Muscle of leg (tissue), 3 donors: ENCODE measurements at regions not wholly inside any gene's neighbourhood (a gene's known extent, or its start where the extent isn't known, plus 50 kb on each side); places are given as distances from the start of the nearest gene placed in this dataset.
"Not testable (repeated sequence)": the region's sequence is repeated elsewhere in the genome, so short reads cannot be mapped to it uniquely, and the experiment has no call there.

Experiments
- DNase-seq: peaks from one replicate; pipeline ENCODE4 v3.0.0; 2013
- H3K27ac ChIP-seq: one replicate; pipeline ENCODE4 v1.5.1; 2013; ENCODE audit warnings: mild to moderate bottlenecking, low read length, control low read depth
- H3K27me3 ChIP-seq: one replicate; pipeline ENCODE4 v1.6.1; 2013; ENCODE audit warnings: low read length; ENCODE audit not compliant: control insufficient read depth, insufficient read depth
- H3K36me3 ChIP-seq: one replicate; pipeline ENCODE4 v1.6.1; 2013; ENCODE audit warnings: low read length; ENCODE audit not compliant: control insufficient read depth, insufficient read depth
- H3K4me1 ChIP-seq: one replicate; pipeline ENCODE4 v1.6.1; 2013; ENCODE audit warnings: low read length; ENCODE audit not compliant: control insufficient read depth, insufficient read depth
- H3K4me3 ChIP-seq: one replicate; pipeline ENCODE4 v1.5.1; 2013; ENCODE audit warnings: low read length, control low read depth
- H3K9me3 ChIP-seq: replicated peaks from 2 replicates; pipeline ENCODE4 v1.6.1; 2013; ENCODE audit warnings: low read depth, low read length; ENCODE audit not compliant: control insufficient read depth
- WGBS: methylation state at CpG from one replicate; pipeline ENCODE4 v1.1.5; 2013; ENCODE audit warnings: missing lambda C conversion rate; ENCODE audit not compliant: insufficient coverage; 5-methylcytosine and 5-hydroxymethylcytosine counted together

DNA sequence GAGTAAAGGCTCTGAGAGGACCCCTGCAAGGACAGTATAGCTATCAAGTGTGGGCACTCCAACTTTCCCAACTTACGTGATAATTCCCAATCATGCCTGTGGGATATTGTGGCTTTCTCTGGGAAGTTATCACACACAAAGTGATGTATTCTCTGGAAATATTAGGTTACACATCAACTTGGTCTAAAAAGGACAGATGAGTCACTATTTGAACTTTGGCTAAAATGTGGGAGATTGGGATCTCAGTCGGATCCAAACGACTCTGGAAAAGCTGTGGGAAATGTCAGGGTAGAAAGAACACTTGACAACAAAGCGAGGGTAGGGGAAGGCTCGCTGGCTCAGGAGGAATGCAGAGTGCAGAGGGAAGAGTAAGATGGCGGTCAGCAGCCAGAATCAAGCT, 1048.9 kb downstream of the BCL11B start:
- Histone ChIP-seq H3K36me3 (no peaks in the 10 kb centered on the region), H3K27ac (no peak overlapping the region)

GRCh38 chr14:98223710-98224109, 1048.3 kb downstream of the BCL11B start:
- H3K36me3 ChIP-seq, DNase-seq, H3K27ac ChIP-seq, H3K27me3 ChIP-seq, H3K9me3 ChIP-seq, H3K4me3 ChIP-seq, H3K4me1 ChIP-seq: not testable (repeated sequence)
- WGBS, result 100% methylated on average over 3 of the region's 4 CpGs

More for the DNA sequence above, 1048.9 kb downstream of the BCL11B start:
- no peak for DNase-seq
- Histone ChIP-seq H3K4me3 (no peak overlapping the region), H3K4me1 (peaks cover 7% of the 10 kb centered on the region), H3K27me3 (no peaks in the 10 kb centered on the region), H3K9me3 (no peaks in the 10 kb centered on the region)
- 85% methylated on average over 5 of the region's 6 CpGs for WGBS

DNA sequence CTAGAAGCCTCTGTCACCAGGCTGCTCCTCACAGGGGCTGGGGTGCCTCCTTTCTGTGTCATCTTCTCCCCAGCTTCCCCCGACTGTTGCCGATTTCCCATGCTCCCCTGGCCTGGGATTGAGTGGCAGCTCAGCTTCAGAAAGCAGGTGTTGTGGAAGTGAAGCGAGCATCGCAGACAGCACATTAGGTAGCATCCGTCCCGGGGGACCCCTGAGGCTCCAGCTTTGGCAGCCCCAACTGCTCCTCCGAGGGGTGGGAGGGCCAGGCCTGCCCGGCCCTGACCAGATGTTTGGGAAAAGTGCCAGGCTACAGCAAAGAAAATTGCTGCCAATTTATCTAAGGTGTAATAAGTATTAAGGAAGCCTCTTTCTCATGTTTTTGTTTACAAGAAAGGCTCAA, 1045.6 kb downstream of the BCL11B start:
- Histone ChIP-seq H3K4me3 (no peak overlapping the region), H3K36me3 (no peaks in the 10 kb centered on the region), H3K27me3 (no peaks in the 10 kb centered on the region), H3K9me3 (no peaks in the 10 kb centered on the region), H3K4me1 (peaks cover 7% of the 10 kb centered on the region), H3K27ac (no peak overlapping the region)
- peak; percentile 27 for DNase-seq
- WGBS, result 28% methylated on average over 6 of the region's 8 CpGs

DNA sequence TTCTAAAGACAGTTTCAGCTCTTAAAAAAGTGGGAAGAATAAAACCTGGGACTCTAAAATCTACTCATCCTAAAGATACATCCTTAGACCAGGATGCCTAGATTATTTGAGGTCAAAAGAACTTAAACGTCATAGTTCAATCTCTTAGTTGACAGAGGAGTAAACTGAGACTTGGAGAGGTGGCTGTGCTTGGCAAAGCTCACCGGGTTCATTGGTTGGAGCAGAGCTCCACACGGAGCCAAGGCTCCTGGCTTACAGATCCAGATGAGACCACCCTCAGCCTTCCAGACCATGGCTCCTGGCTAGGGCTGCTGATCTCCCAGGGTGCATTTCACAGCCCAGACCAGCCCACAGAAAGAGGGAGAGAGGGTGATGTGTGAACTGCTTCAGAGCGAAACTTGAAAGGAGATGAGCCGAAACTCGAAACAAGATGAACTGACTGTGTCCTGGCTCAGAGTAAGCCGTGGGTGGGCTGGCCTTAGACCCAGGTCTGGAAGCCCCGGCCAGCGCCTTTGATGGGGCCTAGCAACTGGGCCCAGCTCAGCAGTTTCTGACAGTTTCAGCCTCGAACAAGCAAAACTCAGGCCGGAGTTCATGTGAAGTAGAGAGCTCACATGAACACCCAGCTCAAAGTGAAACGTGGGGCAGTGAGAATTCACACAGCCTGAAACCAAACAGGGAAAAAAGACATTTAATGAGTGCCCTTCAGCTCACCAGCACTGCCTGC, 1044.8 kb downstream of the BCL11B start:
- no peaks in the 10 kb centered on the region for H3K36me3 ChIP-seq
- no peak overlapping the region for H3K27ac ChIP-seq
- WGBS, result 49% methylated on average over 8 of the region's 12 CpGs
- peak; percentile 21 for DNase-seq
- no peaks in the 10 kb centered on the region for H3K9me3 ChIP-seq
- peaks cover 7% of the 10 kb centered on the region for H3K4me1 ChIP-seq
- no peaks in the 10 kb centered on the region for H3K27me3 ChIP-seq
- no peak overlapping the region for H3K4me3 ChIP-seq

GRCh38 chr14:98227727-98228111, 1044.3 kb downstream of the BCL11B start:
- 100% methylated on average over 1 of the region's 3 CpGs for WGBS
- H3K27ac ChIP-seq, result no peak overlapping the region
- H3K4me3 ChIP-seq, result no peak overlapping the region
- H3K9me3 ChIP-seq, result no peaks in the 10 kb centered on the region
- no peak for DNase-seq
- no peaks in the 10 kb centered on the region for H3K27me3 ChIP-seq
- peaks cover 7% of the 10 kb centered on the region for H3K4me1 ChIP-seq
- H3K36me3 ChIP-seq, result no peaks in the 10 kb centered on the region

GRCh38 chr14:98229656-98230366, 1042.2 kb downstream of the BCL11B start:
- Histone ChIP-seq H3K27me3 (no peaks in the 10 kb centered on the region), H3K4me1 (peaks cover 7% of the 10 kb centered on the region), H3K4me3 (no peak overlapping the region), H3K36me3 (no peaks in the 10 kb centered on the region), H3K27ac (no peak overlapping the region), H3K9me3 (no peaks in the 10 kb centered on the region)
- 40% methylated on average over 9 of the region's 12 CpGs for WGBS
- peak; percentile 18 for DNase-seq

DNA sequence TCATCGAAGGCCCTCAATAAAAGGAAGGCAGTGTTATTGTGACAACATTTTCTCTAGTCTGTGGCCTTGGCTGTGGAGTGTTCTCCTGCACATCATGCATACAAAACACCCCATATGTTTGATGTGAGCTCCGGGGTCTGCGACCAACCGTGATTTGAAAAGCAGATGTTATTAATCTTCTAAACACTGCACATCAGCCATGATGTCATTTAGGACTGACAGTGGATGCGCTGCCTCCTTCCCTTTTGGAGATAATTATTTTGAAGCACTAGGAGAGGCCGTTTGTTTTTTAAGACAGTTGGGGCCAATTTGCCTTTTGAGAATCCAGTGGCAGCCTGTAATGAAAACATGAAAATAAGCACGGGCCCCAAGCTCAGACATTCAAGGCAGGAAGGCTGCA, 1041.6 kb downstream of the BCL11B start:
- DNase-seq, result no peak
- Histone ChIP-seq H3K36me3 (no peaks in the 10 kb centered on the region), H3K4me3 (no peak overlapping the region), H3K4me1 (peaks cover 7% of the 10 kb centered on the region), H3K27ac (no peak overlapping the region), H3K27me3 (no peaks in the 10 kb centered on the region), H3K9me3 (no peaks in the 10 kb centered on the region)
- 40% methylated on average over 1 of the region's 7 CpGs for WGBS

GRCh38 chr14:98231210-98231609, 1040.8 kb downstream of the BCL11B start:
- no peaks in the 10 kb centered on the region for H3K9me3 ChIP-seq
- H3K27me3 ChIP-seq, result no peaks in the 10 kb centered on the region
- WGBS, result no CpG with 5 or more reads among the region's 2 CpGs
- no peaks in the 10 kb centered on the region for H3K36me3 ChIP-seq
- H3K4me1 ChIP-seq, result peaks cover 5% of the 10 kb centered on the region
- H3K4me3 ChIP-seq, result no peak overlapping the region
- no peak overlapping the region for H3K27ac ChIP-seq
- no peak for DNase-seq

DNA sequence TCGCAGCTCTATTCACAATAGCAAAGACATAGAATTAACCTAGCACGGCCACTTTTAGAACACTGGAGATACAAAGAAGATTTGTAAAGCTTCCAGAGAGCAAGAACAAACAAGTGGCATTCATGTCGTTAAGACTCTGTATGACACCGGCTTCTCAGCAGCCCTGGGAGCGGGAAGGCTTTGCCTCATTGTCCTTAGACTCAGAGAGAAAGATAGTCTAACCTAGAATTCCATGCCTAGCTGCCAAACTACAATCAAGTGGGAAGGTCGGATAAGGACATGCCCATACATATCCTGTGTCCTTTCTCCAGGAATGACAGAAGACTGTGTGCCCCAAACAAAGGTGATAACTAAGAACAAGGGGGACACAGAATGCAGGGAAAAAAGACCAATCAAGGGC, 1038.3 kb downstream of the BCL11B start:
- Histone ChIP-seq H3K27ac (no peak overlapping the region), H3K27me3 (no peaks in the 10 kb centered on the region), H3K4me3 (no peak overlapping the region), H3K4me1 (no peaks in the 10 kb centered on the region), H3K36me3 (no peaks in the 10 kb centered on the region), H3K9me3 (no peaks in the 10 kb centered on the region)
- DNase-seq, result no peak
- WGBS, result 82% methylated on average over 2 of the region's 6 CpGs

DNA sequence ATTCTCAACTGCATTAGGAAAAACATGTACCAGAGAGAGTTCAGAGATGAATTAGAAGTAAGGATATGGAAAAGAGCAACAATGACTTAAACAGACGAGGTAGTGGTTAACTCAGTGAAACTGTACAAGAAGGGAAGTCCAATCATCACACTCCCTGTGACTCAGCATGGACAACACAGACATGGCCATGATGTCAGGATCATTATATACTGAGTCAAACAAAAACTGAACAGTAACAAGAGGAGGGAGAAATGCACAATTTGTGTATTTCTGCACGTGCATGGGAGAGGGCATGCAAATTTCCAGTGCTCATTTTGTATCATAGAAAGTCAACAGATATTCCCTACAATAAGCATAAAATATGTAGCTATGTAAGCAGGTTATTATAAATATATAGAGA, 1037.8 kb downstream of the BCL11B start:
- no peak for DNase-seq
- no peaks in the 10 kb centered on the region for H3K36me3 ChIP-seq
- no peaks in the 10 kb centered on the region for H3K27me3 ChIP-seq
- no CpG with 5 or more reads among the region's 2 CpGs for WGBS
- H3K4me1 ChIP-seq, result no peaks in the 10 kb centered on the region
- H3K9me3 ChIP-seq, result no peaks in the 10 kb centered on the region
- no peak overlapping the region for H3K27ac ChIP-seq
- no peak overlapping the region for H3K4me3 ChIP-seq
